Fibroblast of lung (primary cell): ENCODE measurements at regions not wholly inside any gene's neighbourhood (a gene's known extent, or its start where the extent isn't known, plus 50 kb on each side); places are given as distances from the start of the nearest gene placed in this dataset.
A peak's percentile ranks its signal among the peaks of the same experiment; 100 is the strongest.

Source experiments
- DNase-seq, 2 donors: peaks; one replicate each; pipeline versions ENCODE4 v3.0.0 to v3.0.0-alpha.2; 2010; ENCODE audit warnings: low read depth in 2 of 2
- H2AFZ ChIP-seq: 2 replicates; pipeline ENCODE4 v1.5.1; 2012; ENCODE audit warnings: low read length, control low read depth, inconsistent platforms
- H3K27ac ChIP-seq: 2 replicates; pipeline ENCODE4 v1.5.1; 2011; ENCODE audit warnings: low read length, control low read depth; ENCODE audit not compliant: insufficient read depth
- H3K27me3 ChIP-seq: 2 replicates; pipeline ENCODE4 v1.5.1; 2011; ENCODE audit warnings: mild to moderate bottlenecking, low read length; ENCODE audit not compliant: control insufficient read depth, insufficient read depth
- H3K36me3 ChIP-seq: 2 replicates; pipeline ENCODE4 v1.5.1; 2011; ENCODE audit warnings: low read length; ENCODE audit not compliant: control insufficient read depth, insufficient read depth
- H3K4me1 ChIP-seq: 2 replicates; pipeline ENCODE4 v1.5.1; 2011; ENCODE audit warnings: low read length; ENCODE audit not compliant: control insufficient read depth, insufficient read depth; ENCODE audit errors: extremely low read depth
- H3K4me2 ChIP-seq: 2 replicates; pipeline ENCODE4 v1.5.1; 2011; ENCODE audit warnings: low read length, control low read depth; ENCODE audit not compliant: insufficient read depth; ENCODE audit errors: extremely low read depth
- H3K4me3 ChIP-seq, 4 experiments: fragments of 200-600 bp in 1 of 4; sonication (generic) in 1 of 4; replicated peaks in 1 of 4; 2 replicates each; pipeline ENCODE4 v1.5.1; 2011 to 2016; ENCODE audit warnings: low read length in 4 of 4, low read depth in 3 of 4, mild to moderate bottlenecking in 3 of 4, control low read depth in 2 of 4, inconsistent platforms in 1 of 4, mixed read lengths in 1 of 4; ENCODE audit not compliant: insufficient read depth in 1 of 4; ENCODE audit errors: control extremely low read depth in 1 of 4
- H3K79me2 ChIP-seq: 2 replicates; pipeline ENCODE4 v1.5.1; 2012; ENCODE audit warnings: mild to moderate bottlenecking, low read length, inconsistent platforms; ENCODE audit not compliant: control insufficient read depth, insufficient read depth
- H3K9ac ChIP-seq: 2 replicates; pipeline ENCODE4 v1.5.1; 2011; ENCODE audit warnings: mild to moderate bottlenecking, low read length, control low read depth; ENCODE audit not compliant: insufficient read depth
- H3K9me3 ChIP-seq: 2 replicates; pipeline ENCODE4 v1.5.1; 2012; ENCODE audit warnings: low read depth, low read length; ENCODE audit not compliant: control insufficient read depth, insufficient read depth
- H4K20me1 ChIP-seq: 2 replicates; pipeline ENCODE4 v1.5.1; 2011; ENCODE audit warnings: low read length; ENCODE audit not compliant: control insufficient read depth, insufficient read depth; ENCODE audit errors: extremely low read depth
- CTCF ChIP-seq, 2 donors: IDR thresholded peaks in 1 of 2; conservative IDR thresholded peaks in 1 of 2; 1 replicate in 1 of 2; 2 replicates in 1 of 2; pipeline ENCODE4 v1.5.1; 2011 to 2012; ENCODE audit warnings: low read length in 2 of 2, control low read depth in 1 of 2, inconsistent platforms in 1 of 2, low read depth in 1 of 2, mild to moderate bottlenecking in 1 of 2
- EZH2 ChIP-seq: IDR thresholded peaks from 2 replicates; pipeline ENCODE4 v1.5.1; 2012; ENCODE audit warnings: low read length, control low read depth, mild to moderate bottlenecking; ENCODE audit errors: missing control alignments

GRCh38 chr15:31156226-31156625 lies 54.7 kb upstream of the TRPM1 start:
- Histone ChIP-seq H3K9me3 (no peaks in the 10 kb centered on the region), H3K36me3 (no peaks in the 10 kb centered on the region), H3K79me2 (no peaks in the 10 kb centered on the region), H3K27ac (no peak overlapping the region), H3K9ac (no peak overlapping the region), H3K4me1 (no peaks in the 10 kb centered on the region), H4K20me1 (no peaks in the 10 kb centered on the region), H2AFZ (no peak overlapping the region), H3K4me2 (no peak overlapping the region), H3K27me3 (no peaks in the 10 kb centered on the region), H3K4me3 (no peak overlapping the region)
- DNase-seq: no peak
- TF ChIP-seq EZH2 (no peak), CTCF (conservative IDR thresholded peaks at IDR 0.05 in 1 of 2, IDR thresholded peaks at IDR 0.05 in 1 of 2; ENCODE audit: low read depth in 1 of 2, low read length in 2 of 2) (no peak)

GRCh38 chr15:31156808-31157207 lies 55.3 kb upstream of the TRPM1 start:
- H3K9me3 ChIP-seq: no peaks in the 10 kb centered on the region
- no peak overlapping the region for H3K4me2 ChIP-seq
- TF ChIP-seq EZH2 (no peak), CTCF (conservative IDR thresholded peaks at IDR 0.05 in 1 of 2, IDR thresholded peaks at IDR 0.05 in 1 of 2; ENCODE audit: low read depth in 1 of 2, low read length in 2 of 2) (no peak)
- no peaks in the 10 kb centered on the region for H3K27me3 ChIP-seq
- no peak overlapping the region for H3K27ac ChIP-seq
- H3K9ac ChIP-seq: no peak overlapping the region
- H3K36me3 ChIP-seq: no peaks in the 10 kb centered on the region
- H4K20me1 ChIP-seq: no peaks in the 10 kb centered on the region
- no peak overlapping the region for H2AFZ ChIP-seq
- H3K79me2 ChIP-seq: no peaks in the 10 kb centered on the region
- no peak for DNase-seq
- no peaks in the 10 kb centered on the region for H3K4me1 ChIP-seq
- H3K4me3 ChIP-seq: no peak overlapping the region

DNA sequence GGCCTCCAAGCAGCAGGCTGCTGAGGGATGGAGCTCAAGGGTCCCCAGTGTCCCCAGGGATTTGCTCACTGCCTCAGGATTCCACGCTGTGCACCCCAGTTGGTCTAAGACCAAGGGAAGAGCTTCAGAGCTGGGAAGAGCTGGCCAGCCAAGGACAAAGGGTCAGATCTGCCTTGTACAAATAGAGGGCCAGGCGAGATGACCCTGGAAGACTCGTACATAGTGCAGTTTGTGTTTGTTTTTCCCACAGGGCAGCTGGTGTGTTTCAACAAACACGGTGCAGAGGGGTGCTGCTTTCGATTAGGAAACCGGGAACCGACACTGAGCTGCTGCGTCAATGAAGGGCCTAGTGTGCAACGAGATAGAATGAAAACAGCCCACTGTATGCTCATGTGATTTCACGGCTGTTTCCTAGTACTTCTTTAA lies 56.1 kb upstream of the TRPM1 start:
- Histone ChIP-seq H3K4me1 (no peaks in the 10 kb centered on the region), H3K79me2 (no peaks in the 10 kb centered on the region), H3K4me3 (no peak overlapping the region), H3K9me3 (no peaks in the 10 kb centered on the region), H2AFZ (peak overlapping the region; percentile 13), H3K4me2 (no peak overlapping the region), H3K9ac (no peak overlapping the region), H3K27ac (no peak overlapping the region), H3K36me3 (no peaks in the 10 kb centered on the region), H3K27me3 (no peaks in the 10 kb centered on the region), H4K20me1 (no peaks in the 10 kb centered on the region)
- DNase-seq: peak in 1 of 2 donors; percentile 65
- no peak for TF ChIP-seq EZH2
- no peak for TF ChIP-seq CTCF (conservative IDR thresholded peaks at IDR 0.05 in 1 of 2, IDR thresholded peaks at IDR 0.05 in 1 of 2; ENCODE audit: low read depth in 1 of 2, low read length in 2 of 2)
